Activated T-cell treated with anti-CD3 and anti-CD28 coated beads, Interleukin-2, amount 50 U/mL, for 24 hours (primary cell): ENCODE measurements at regions not wholly inside any gene's neighbourhood (a gene's known extent, or its start where the extent isn't known, plus 50 kb on each side); places are given as distances from the start of the nearest gene placed in this dataset.

Source experiments
- DNase-seq: peaks from one replicate; pipeline ENCODE4 v3.0.0-alpha.2; 2020
- H3K27ac Mint-ChIP-seq: 2 replicates; pipeline ENCODE4 v1.8.0; 2020; ENCODE audit warnings: mild to moderate bottlenecking, mixed read lengths
- H3K27me3 Mint-ChIP-seq: 2 replicates; pipeline ENCODE4 v1.8.0; 2020; ENCODE audit warnings: mixed read lengths
- H3K36me3 Mint-ChIP-seq: 2 replicates; pipeline ENCODE4 v1.8.0; 2020; ENCODE audit warnings: low read depth, mixed read lengths
- H3K4me1 Mint-ChIP-seq: 2 replicates; pipeline ENCODE4 v1.8.0; 2020; ENCODE audit warnings: low read depth, mixed read lengths
- H3K4me3 Mint-ChIP-seq: 2 replicates; pipeline ENCODE4 v1.8.0; 2020; ENCODE audit warnings: mild to moderate bottlenecking, moderate library complexity, mixed read lengths
- H3K9me3 Mint-ChIP-seq: 2 replicates; pipeline ENCODE4 v1.8.0; 2020; ENCODE audit warnings: mixed read lengths

- no peaks in the 10 kb centered on the region for H3K4me1 Mint-ChIP-seq
- H3K9me3 Mint-ChIP-seq: peaks cover 14% of the 10 kb centered on the region
- no peaks in the 10 kb centered on the region for H3K36me3 Mint-ChIP-seq
- no peak overlapping the region for H3K27ac Mint-ChIP-seq
- no peak for DNase-seq
- H3K27me3 Mint-ChIP-seq: no peaks in the 10 kb centered on the region
- no peak overlapping the region for H3K4me3 Mint-ChIP-seq
These were observed 938.3 kb upstream of the PTPRD start for GRCh38 chr9:11551106-11551505.

GRCh38 chr9:11558043-11558442 is 945.2 kb upstream of the PTPRD start:
- H3K27me3 Mint-ChIP-seq: no peaks in the 10 kb centered on the region
- H3K27ac Mint-ChIP-seq: no peak overlapping the region
- peaks cover 31% of the 10 kb centered on the region for H3K9me3 Mint-ChIP-seq
- H3K36me3 Mint-ChIP-seq: no peaks in the 10 kb centered on the region
- no peak overlapping the region for H3K4me3 Mint-ChIP-seq
- H3K4me1 Mint-ChIP-seq: no peaks in the 10 kb centered on the region
- DNase-seq: no peak

- Mint-ChIP-seq H3K27ac (no peak overlapping the region), H3K4me1 (no peaks in the 10 kb centered on the region), H3K9me3 (peaks cover 27% of the 10 kb centered on the region), H3K4me3 (no peak overlapping the region), H3K27me3 (no peaks in the 10 kb centered on the region), H3K36me3 (no peaks in the 10 kb centered on the region)
- no peak for DNase-seq
These were observed 946.4 kb upstream of the PTPRD start for GRCh38 chr9:11559001-11559776.

- no peak for DNase-seq
- no peaks in the 10 kb centered on the region for H3K4me1 Mint-ChIP-seq
These were observed 964.7 kb upstream of the PTPRD start for GRCh38 chr9:11577522-11577921.

GRCh38 chr9:11595756-11596155 is 983.0 kb upstream of the PTPRD start:
- Mint-ChIP-seq H3K4me3 (no peak overlapping the region), H3K36me3 (no peaks in the 10 kb centered on the region), H3K27ac (no peak overlapping the region), H3K9me3 (peaks cover 12% of the 10 kb centered on the region), H3K4me1 (no peaks in the 10 kb centered on the region), H3K27me3 (no peaks in the 10 kb centered on the region)
- DNase-seq: no peak

More at GRCh38 chr9:11577522-11577921, 964.7 kb upstream of the PTPRD start:
- no peaks in the 10 kb centered on the region for H3K27me3 Mint-ChIP-seq
- H3K4me3 Mint-ChIP-seq: no peak overlapping the region
- H3K36me3 Mint-ChIP-seq: no peaks in the 10 kb centered on the region
- no peak overlapping the region for H3K27ac Mint-ChIP-seq
- H3K9me3 Mint-ChIP-seq: peaks cover 20% of the 10 kb centered on the region

- Mint-ChIP-seq H3K36me3 (no peaks in the 10 kb centered on the region), H3K27ac (no peak overlapping the region), H3K4me1 (no peaks in the 10 kb centered on the region), H3K4me3 (no peak overlapping the region), H3K9me3 (peaks cover 30% of the 10 kb centered on the region), H3K27me3 (no peaks in the 10 kb centered on the region)
- DNase-seq: no peak
These were observed 1005.5 kb upstream of the PTPRD start for GRCh38 chr9:11618241-11618805.

GRCh38 chr9:11632691-11633090 is 1019.9 kb upstream of the PTPRD start:
- Mint-ChIP-seq H3K27me3 (no peaks in the 10 kb centered on the region), H3K36me3 (no peaks in the 10 kb centered on the region), H3K27ac (no peak overlapping the region), H3K4me1 (no peaks in the 10 kb centered on the region), H3K4me3 (no peak overlapping the region), H3K9me3 (peaks cover 15% of the 10 kb centered on the region)
- DNase-seq: no peak

- H3K27me3 Mint-ChIP-seq: no peaks in the 10 kb centered on the region
- no peaks in the 10 kb centered on the region for H3K36me3 Mint-ChIP-seq
- no peak overlapping the region for H3K27ac Mint-ChIP-seq
- H3K4me3 Mint-ChIP-seq: no peak overlapping the region
- H3K9me3 Mint-ChIP-seq: peaks cover 17% of the 10 kb centered on the region
- H3K4me1 Mint-ChIP-seq: no peaks in the 10 kb centered on the region
- no peak for DNase-seq
These were observed 1034.0 kb upstream of the PTPRD start for GRCh38 chr9:11646831-11647230.

GRCh38 chr9:11653867-11654266 is 1039.3 kb upstream of the TYRP1 start:
- Mint-ChIP-seq H3K9me3 (peaks cover 22% of the 10 kb centered on the region), H3K27me3 (no peaks in the 10 kb centered on the region), H3K4me3 (no peak overlapping the region), H3K4me1 (no peaks in the 10 kb centered on the region), H3K27ac (no peak overlapping the region), H3K36me3 (no peaks in the 10 kb centered on the region)
- DNase-seq: no peak

- peaks cover 18% of the 10 kb centered on the region for H3K9me3 Mint-ChIP-seq
- H3K4me3 Mint-ChIP-seq: no peak overlapping the region
- DNase-seq: no peak
- H3K27me3 Mint-ChIP-seq: no peaks in the 10 kb centered on the region
- H3K36me3 Mint-ChIP-seq: no peaks in the 10 kb centered on the region
- H3K27ac Mint-ChIP-seq: no peak overlapping the region
- no peaks in the 10 kb centered on the region for H3K4me1 Mint-ChIP-seq
These were observed 1029.3 kb upstream of the TYRP1 start for GRCh38 chr9:11663913-11664312.

- H3K27ac Mint-ChIP-seq: no peak overlapping the region
- H3K4me1 Mint-ChIP-seq: no peaks in the 10 kb centered on the region
- no peaks in the 10 kb centered on the region for H3K36me3 Mint-ChIP-seq
- no peak for DNase-seq
- no peak overlapping the region for H3K4me3 Mint-ChIP-seq
- H3K9me3 Mint-ChIP-seq: peaks cover 24% of the 10 kb centered on the region
- no peaks in the 10 kb centered on the region for H3K27me3 Mint-ChIP-seq
These were observed 1016.4 kb upstream of the TYRP1 start for GRCh38 chr9:11676821-11677220.

- Mint-ChIP-seq H3K36me3 (no peaks in the 10 kb centered on the region), H3K4me3 (no peak overlapping the region), H3K27me3 (no peaks in the 10 kb centered on the region), H3K4me1 (no peaks in the 10 kb centered on the region), H3K27ac (no peak overlapping the region), H3K9me3 (peaks cover 22% of the 10 kb centered on the region)
- no peak for DNase-seq
These were observed 1006.5 kb upstream of the TYRP1 start for GRCh38 chr9:11686733-11687132.

GRCh38 chr9:11697126-11697525 is 996.1 kb upstream of the TYRP1 start:
- Mint-ChIP-seq H3K27ac (no peak overlapping the region), H3K4me3 (no peak overlapping the region), H3K36me3 (no peaks in the 10 kb centered on the region), H3K9me3 (peaks cover 17% of the 10 kb centered on the region), H3K4me1 (no peaks in the 10 kb centered on the region), H3K27me3 (no peaks in the 10 kb centered on the region)
- DNase-seq: no peak

GRCh38 chr9:11701706-11702105 is 991.5 kb upstream of the TYRP1 start:
- no peak overlapping the region for H3K27ac Mint-ChIP-seq
- no peak overlapping the region for H3K4me3 Mint-ChIP-seq
- H3K9me3 Mint-ChIP-seq: peaks cover 3% of the 10 kb centered on the region
- H3K36me3 Mint-ChIP-seq: no peaks in the 10 kb centered on the region
- DNase-seq: no peak
- H3K27me3 Mint-ChIP-seq: no peaks in the 10 kb centered on the region
- H3K4me1 Mint-ChIP-seq: no peaks in the 10 kb centered on the region

GRCh38 chr9:11702548-11702947 is 990.6 kb upstream of the TYRP1 start:
- Mint-ChIP-seq H3K4me1 (no peaks in the 10 kb centered on the region), H3K27ac (no peak overlapping the region)
- DNase-seq: no peak

More at GRCh38 chr9:11702548-11702947, 990.6 kb upstream of the TYRP1 start:
- Mint-ChIP-seq H3K36me3 (no peaks in the 10 kb centered on the region), H3K4me3 (no peak overlapping the region), H3K9me3 (peaks cover 6% of the 10 kb centered on the region), H3K27me3 (no peaks in the 10 kb centered on the region)
